ENCODE measurements at regions not wholly inside any gene's neighbourhood (a gene's known extent, or its start where the extent isn't known, plus 50 kb on each side); places are given as distances from the start of the nearest gene placed in this dataset.

GRCh38 chr20:39632757-39633156, 670.6 kb downstream of the DHX35 start:
- H3K4me1 ChIP-seq (ENCODE audit: insufficient read depth, low read length) = no peaks in the 10 kb centered on the region
- no peaks in the 10 kb centered on the region for H3K27me3 ChIP-seq (ENCODE audit: insufficient read depth, low read length)
- no peak overlapping the region for H3K4me2 ChIP-seq (ENCODE audit: insufficient read depth, low read length)
- TF ChIP-seq, protein P1, sequence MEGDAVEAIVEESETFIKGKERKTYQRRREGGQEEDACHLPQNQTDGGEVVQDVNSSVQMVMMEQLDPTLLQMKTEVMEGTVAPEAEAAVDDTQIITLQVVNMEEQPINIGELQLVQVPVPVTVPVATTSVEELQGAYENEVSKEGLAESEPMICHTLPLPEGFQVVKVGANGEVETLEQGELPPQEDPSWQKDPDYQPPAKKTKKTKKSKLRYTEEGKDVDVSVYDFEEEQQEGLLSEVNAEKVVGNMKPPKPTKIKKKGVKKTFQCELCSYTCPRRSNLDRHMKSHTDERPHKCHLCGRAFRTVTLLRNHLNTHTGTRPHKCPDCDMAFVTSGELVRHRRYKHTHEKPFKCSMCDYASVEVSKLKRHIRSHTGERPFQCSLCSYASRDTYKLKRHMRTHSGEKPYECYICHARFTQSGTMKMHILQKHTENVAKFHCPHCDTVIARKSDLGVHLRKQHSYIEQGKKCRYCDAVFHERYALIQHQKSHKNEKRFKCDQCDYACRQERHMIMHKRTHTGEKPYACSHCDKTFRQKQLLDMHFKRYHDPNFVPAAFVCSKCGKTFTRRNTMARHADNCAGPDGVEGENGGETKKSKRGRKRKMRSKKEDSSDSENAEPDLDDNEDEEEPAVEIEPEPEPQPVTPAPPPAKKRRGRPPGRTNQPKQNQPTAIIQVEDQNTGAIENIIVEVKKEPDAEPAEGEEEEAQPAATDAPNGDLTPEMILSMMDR (IDR thresholded peaks at IDR 0.05; ENCODE audit: extremely low read depth, low read depth, low read length) = no peak
- H3K9me3 ChIP-seq (ENCODE audit: low read depth, low read length) = no peaks in the 10 kb centered on the region
- H3K79me2 ChIP-seq (ENCODE audit: insufficient read depth, low read length) = no peaks in the 10 kb centered on the region
- H4K20me1 ChIP-seq (ENCODE audit: insufficient read depth, low read length) = no peaks in the 10 kb centered on the region
- no peak for DNase-seq (ENCODE audit: insufficient read length, low spot score, missing footprints)
- H2AFZ ChIP-seq (ENCODE audit: low read length) = no peak overlapping the region
- H3K36me3 ChIP-seq (ENCODE audit: insufficient read depth, low read length) = no peaks in the 10 kb centered on the region
- H3K27ac ChIP-seq (ENCODE audit: low read depth, low read length) = no peak overlapping the region
- H3K4me3 ChIP-seq (ENCODE audit: insufficient read depth, low read length) = no peak overlapping the region

- TF ChIP-seq, protein P1 (IDR thresholded peaks at IDR 0.05; ENCODE audit: extremely low read depth, low read depth, low read length) = no peak
- Histone ChIP-seq H3K4me3 (ENCODE audit: insufficient read depth, low read length) (no peak overlapping the region), H3K4me1 (ENCODE audit: insufficient read depth, low read length) (no peaks in the 10 kb centered on the region), H2AFZ (ENCODE audit: low read length) (no peak overlapping the region), H3K36me3 (ENCODE audit: insufficient read depth, low read length) (no peaks in the 10 kb centered on the region), H3K27ac (ENCODE audit: low read depth, low read length) (no peak overlapping the region), H4K20me1 (ENCODE audit: insufficient read depth, low read length) (no peaks in the 10 kb centered on the region), H3K27me3 (ENCODE audit: insufficient read depth, low read length) (no peaks in the 10 kb centered on the region), H3K4me2 (ENCODE audit: insufficient read depth, low read length) (no peak overlapping the region), H3K79me2 (ENCODE audit: insufficient read depth, low read length) (no peaks in the 10 kb centered on the region), H3K9me3 (ENCODE audit: low read depth, low read length) (no peaks in the 10 kb centered on the region)
- no peak for DNase-seq (ENCODE audit: insufficient read length, low spot score, missing footprints)
Observed at GRCh38 chr20:39632176-39632575, 670.0 kb downstream of the DHX35 start.

DNA sequence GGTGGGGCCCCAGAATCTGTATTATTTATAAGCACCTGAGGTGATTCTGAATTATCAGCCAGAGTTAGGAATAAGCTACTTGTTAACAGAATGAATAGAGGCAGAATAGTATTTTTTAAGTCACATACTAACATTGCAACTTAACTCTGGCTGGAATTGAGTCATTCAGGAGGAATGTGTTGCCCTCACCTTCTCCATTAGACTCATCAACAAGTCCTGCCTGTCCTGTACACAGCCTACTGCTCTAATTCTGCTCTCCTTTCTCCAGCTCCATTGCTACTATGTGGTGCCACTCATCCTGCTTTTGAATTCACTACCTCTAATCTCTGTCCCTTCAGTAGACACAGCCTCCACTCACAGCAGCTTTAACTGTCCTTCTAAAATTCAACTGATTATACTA, 669.4 kb downstream of the DHX35 start:
- H3K27ac ChIP-seq (ENCODE audit: low read depth, low read length) = no peak overlapping the region
- no peaks in the 10 kb centered on the region for H3K79me2 ChIP-seq (ENCODE audit: insufficient read depth, low read length)
- H4K20me1 ChIP-seq (ENCODE audit: insufficient read depth, low read length) = no peaks in the 10 kb centered on the region
- H2AFZ ChIP-seq (ENCODE audit: low read length) = no peak overlapping the region
- no peaks in the 10 kb centered on the region for H3K9me3 ChIP-seq (ENCODE audit: low read depth, low read length)
- no peak overlapping the region for H3K4me2 ChIP-seq (ENCODE audit: insufficient read depth, low read length)
- no peaks in the 10 kb centered on the region for H3K4me1 ChIP-seq (ENCODE audit: insufficient read depth, low read length)
- H3K4me3 ChIP-seq (ENCODE audit: insufficient read depth, low read length) = no peak overlapping the region
- no peak for DNase-seq (ENCODE audit: insufficient read length, low spot score, missing footprints)
- H3K27me3 ChIP-seq (ENCODE audit: insufficient read depth, low read length) = no peaks in the 10 kb centered on the region
- TF ChIP-seq, protein P1 (IDR thresholded peaks at IDR 0.05; ENCODE audit: extremely low read depth, low read depth, low read length) = no peak
- no peaks in the 10 kb centered on the region for H3K36me3 ChIP-seq (ENCODE audit: insufficient read depth, low read length)

DNA sequence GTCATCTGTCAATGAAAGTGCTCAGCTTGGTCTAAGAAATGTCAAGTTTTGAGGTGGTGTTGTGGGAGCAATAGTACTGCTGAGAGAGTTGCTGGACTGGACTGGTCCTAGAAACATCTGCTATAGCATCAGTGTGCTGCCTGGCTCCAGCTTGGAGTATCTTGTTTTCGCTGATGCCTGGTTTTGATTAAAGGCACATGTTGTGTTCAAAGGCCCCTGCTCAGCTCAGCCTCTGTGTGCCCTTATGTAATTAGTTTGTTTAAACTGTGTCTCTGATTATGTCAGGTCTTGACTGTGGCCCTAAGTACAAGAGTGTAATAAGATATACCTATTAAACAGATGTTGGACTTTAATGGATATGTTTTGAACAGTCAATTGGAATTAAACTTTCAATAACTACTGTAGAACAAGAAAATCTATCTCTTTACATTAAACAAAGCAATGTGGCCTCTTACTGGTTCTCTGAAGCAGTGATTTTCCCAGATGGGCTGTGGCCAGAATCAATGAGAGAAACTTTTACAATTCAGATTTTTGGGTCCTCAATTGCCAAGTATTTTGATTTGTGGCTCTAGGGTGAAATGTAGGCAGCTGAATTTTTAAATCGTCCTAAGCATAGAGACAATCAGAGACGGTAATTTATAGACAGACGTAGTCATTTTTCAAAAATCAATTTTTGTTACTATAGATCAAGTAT, 668.2 kb downstream of the DHX35 start:
- no peaks in the 10 kb centered on the region for H3K4me1 ChIP-seq (ENCODE audit: insufficient read depth, low read length)
- TF ChIP-seq, protein P1 (IDR thresholded peaks at IDR 0.05; ENCODE audit: extremely low read depth, low read depth, low read length) = no peak
- H3K9me3 ChIP-seq (ENCODE audit: low read depth, low read length) = no peaks in the 10 kb centered on the region
- H3K4me2 ChIP-seq (ENCODE audit: insufficient read depth, low read length) = no peak overlapping the region
- no peak overlapping the region for H3K27ac ChIP-seq (ENCODE audit: low read depth, low read length)
- DNase-seq (ENCODE audit: insufficient read length, low spot score, missing footprints) = no peak
- no peak overlapping the region for H3K4me3 ChIP-seq (ENCODE audit: insufficient read depth, low read length)
- H4K20me1 ChIP-seq (ENCODE audit: insufficient read depth, low read length) = no peaks in the 10 kb centered on the region
- H3K27me3 ChIP-seq (ENCODE audit: insufficient read depth, low read length) = no peaks in the 10 kb centered on the region
- H2AFZ ChIP-seq (ENCODE audit: low read length) = no peak overlapping the region
- H3K79me2 ChIP-seq (ENCODE audit: insufficient read depth, low read length) = no peaks in the 10 kb centered on the region
- H3K36me3 ChIP-seq (ENCODE audit: insufficient read depth, low read length) = no peaks in the 10 kb centered on the region
